K562 (cell line): ENCODE measurements at regions not wholly inside any gene's neighbourhood (a gene's known extent, or its start where the extent isn't known, plus 50 kb on each side); places are given as distances from the start of the nearest gene placed in this dataset.

Experiments
- ATAC-seq: fragments of 200-7000 bp; cut with Tn5 transposase; 3 replicates; pipeline ENCODE4 v1.9.1; 2020; ENCODE audit warnings: moderate library complexity
- BruUV-seq: library from RNA; stranded (reverse); fragments of 400-500 nt; replicated peaks from 2 replicates; lab custom pipeline; 2021; lab: Mats Ljungman, UMichigan
- CTCF ChIA-PET: fragments of 300-600 bp; formaldehyde crosslinking; extraction: SDS; loops from one replicate; lab custom pipeline; 2021; ENCODE audit warnings: low intra/inter-chr PET ratio; lab: Yijun Ruan, JAX
- POLR2A ChIA-PET: fragments of 300-600, 350-650 bp; sonication (Branson Sonifier 250); formaldehyde crosslinking; extraction: SDS; loops from one replicate; lab custom pipeline; 2021; ENCODE audit warnings: antibody characterized with exemption, inconsistent platforms; lab: Yijun Ruan, JAX
- DNase-seq, 4 experiments: peaks; one replicate each; pipeline versions ENCODE4 v3.0.0 to v3.0.0-alpha.2; 2011 to 2018; ENCODE audit warnings: low spot score in 3 of 4, mixed read lengths in 3 of 4; ENCODE audit errors: extremely low read depth in 1 of 4
- FAIRE-seq: peaks from 2 replicates; lab custom pipeline; 2011; peaks lifted over from hg19 to GRCh38; lab: Jason Lieb, UNC
- H2AFZ ChIP-seq: 2 replicates; pipeline ENCODE4 v1.6.0; 2011; ENCODE audit warnings: low read depth, low read length, control low read depth, inconsistent platforms
- H3K27ac ChIP-seq: fragments of 200-600 bp; 3 replicates; pipeline ENCODE4 v1.8.0; 2011; ENCODE audit warnings: low read depth, mild to moderate bottlenecking, control low read depth, inconsistent platforms, low read length, moderate library complexity, mixed read lengths; ENCODE audit errors: extremely low read depth
- H3K27me3 ChIP-seq, 2 experiments: fragments of 300-600 bp in 1 of 2; 2 replicates in 1 of 2; 3 replicates in 1 of 2; pipeline versions ENCODE4 v1.6.0 to v1.8.0; 2011; ENCODE audit warnings: inconsistent platforms in 2 of 2, low read length in 2 of 2, mild to moderate bottlenecking in 1 of 2, mixed read lengths in 1 of 2, moderate library complexity in 1 of 2; ENCODE audit not compliant: control insufficient read depth in 2 of 2, insufficient read depth in 2 of 2
- H3K36me3 ChIP-seq: fragments of 300-600 bp; 3 replicates; pipeline ENCODE4 v1.8.0; 2011; ENCODE audit warnings: mild to moderate bottlenecking, low read length, inconsistent platforms; ENCODE audit not compliant: control insufficient read depth, insufficient read depth
- H3K4me1 ChIP-seq, 2 experiments: fragments of 200-600 bp in 1 of 2; replicated peaks in 1 of 2; 2 replicates in 1 of 2; 3 replicates in 1 of 2; pipeline versions ENCODE4 v1.5.1 to v1.8.0; 2011; ENCODE audit warnings: inconsistent platforms in 2 of 2, low read length in 2 of 2, mild to moderate bottlenecking in 1 of 2, mixed read lengths in 1 of 2, moderate library complexity in 1 of 2; ENCODE audit not compliant: control insufficient read depth in 2 of 2, insufficient read depth in 2 of 2
- H3K4me2 ChIP-seq: 2 replicates; pipeline ENCODE4 v1.6.1; 2011; ENCODE audit warnings: low read length, control low read depth, inconsistent platforms, mixed read lengths; ENCODE audit not compliant: insufficient read depth
- H3K4me3 ChIP-seq: fragments of 200-600 bp; sonication (generic), shearing (Covaris generic); 2 replicates; pipeline ENCODE4 v1.5.1; 2016; ENCODE audit warnings: control low read depth, inconsistent platforms
- H3K79me2 ChIP-seq: fragments of 200-600 bp; 3 replicates; pipeline ENCODE4 v1.8.0; 2011; ENCODE audit warnings: low read length, inconsistent platforms; ENCODE audit not compliant: control insufficient read depth, insufficient read depth
- H3K9ac ChIP-seq, 2 experiments: 2 replicates each; pipeline versions ENCODE4 v1.6.0 to v1.6.1; 2011; ENCODE audit warnings: low read depth in 2 of 2, low read length in 2 of 2, control low read depth in 1 of 2, inconsistent platforms in 1 of 2, mild to moderate bottlenecking in 1 of 2, mixed read lengths in 1 of 2; ENCODE audit not compliant: insufficient read depth in 1 of 2
- H3K9me1 ChIP-seq: one replicate; pipeline ENCODE4 v1.6.0; 2011; ENCODE audit warnings: inconsistent platforms, mild to moderate bottlenecking, low read length, moderate library complexity; ENCODE audit not compliant: control insufficient read depth, insufficient read depth
- H3K9me3 ChIP-seq: replicated peaks from 2 replicates; pipeline ENCODE4 v1.5.1; 2011; ENCODE audit warnings: low read depth, low read length, inconsistent platforms; ENCODE audit not compliant: control insufficient read depth, insufficient read depth
- H4K20me1 ChIP-seq: replicated peaks from 2 replicates; pipeline ENCODE4 v1.6.1; 2011; ENCODE audit warnings: low read length, inconsistent platforms, mixed read lengths; ENCODE audit not compliant: control insufficient read depth, insufficient read depth
- CXXC5 ChIP-seq: fragments of 250-450 bp; sonication (Bioruptor Pico); IDR thresholded peaks from 2 replicates; pipeline ENCODE4 v1.8.0; 2022; ENCODE audit warnings: inconsistent platforms, mild to moderate bottlenecking, moderate library complexity
- FOXJ3 ChIP-seq: sonication (generic); formaldehyde crosslinking; IDR thresholded peaks from 2 replicates; pipeline ENCODE4 v1.4.0; 2020; ENCODE audit warnings: mild to moderate bottlenecking, missing genetic modification reagents
- FOXM1 ChIP-seq, 2 experiments: fragments of 450-650 bp in 1 of 2; sonication (generic) in 1 of 2; formaldehyde crosslinking in 1 of 2; IDR thresholded peaks; 2 replicates each; pipeline versions ENCODE4 v1.6.1 to v1.9.0; 2017 to 2022; ENCODE audit warnings: low read depth in 2 of 2, mild to moderate bottlenecking in 2 of 2, missing genetic modification reagents in 1 of 2, moderate library complexity in 1 of 2
- HES1 ChIP-seq: fragments of 450-650 bp; IDR thresholded peaks from 2 replicates; pipeline ENCODE4 v1.6.1; 2016; ENCODE audit warnings: low read depth, mild to moderate bottlenecking, moderate library complexity
- NR1H2 ChIP-seq: sonication (generic); formaldehyde crosslinking; IDR thresholded peaks from 2 replicates; pipeline ENCODE4 v1.4.0; 2020; ENCODE audit warnings: mild to moderate bottlenecking, missing genetic modification reagents
- PTBP1 ChIP-seq: fragments of 200-400 bp; formaldehyde crosslinking; IDR thresholded peaks from 2 replicates; pipeline ENCODE4 v1.6.1; 2017; ENCODE audit warnings: low read depth, low read length
- PURB ChIP-seq: sonication (generic); formaldehyde crosslinking; IDR thresholded peaks from 2 replicates; pipeline ENCODE4 v1.9.0; 2021; ENCODE audit warnings: low read depth, mild to moderate bottlenecking, missing genetic modification reagents
- TAF9B ChIP-seq: fragments of 450-650 bp; IDR thresholded peaks from 2 replicates; pipeline ENCODE4 v1.6.1; 2018; ENCODE audit warnings: mild to moderate bottlenecking; ENCODE audit not compliant: partially characterized antibody
- U2AF1 ChIP-seq: fragments of 200-400 bp; formaldehyde crosslinking; optimal IDR thresholded peaks from 2 replicates; pipeline ENCODE3; 2017; ENCODE audit warnings: mild to moderate bottlenecking, low read depth, low read length, moderate library complexity
- WHSC1 ChIP-seq: IDR thresholded peaks from one replicate; pipeline ENCODE4 v1.6.1; 2012; ENCODE audit warnings: low read length, control low read depth, inconsistent platforms
- ZFP36 ChIP-seq: fragments of 150-350 bp; IDR thresholded peaks from 2 replicates; pipeline ENCODE4 v1.6.1; 2018; ENCODE audit warnings: low read length, low read depth; ENCODE audit not compliant: partially characterized antibody
- ZFPM2 ChIP-seq: fragments of 250-450 bp; sonication (Bioruptor Pico); IDR thresholded peaks from 2 replicates; pipeline ENCODE4 v1.5.1; 2022; ENCODE audit warnings: mild to moderate bottlenecking
- ZNF407 ChIP-seq: fragments of 450-650 bp; IDR thresholded peaks from 2 replicates; pipeline ENCODE4 v1.6.1; 2016; ENCODE audit warnings: low read depth
- ZNF79 ChIP-seq: fragments of 250-450 bp; sonication (Bioruptor Pico); IDR thresholded peaks from 2 replicates; pipeline ENCODE4 v1.4.0; 2020; ENCODE audit warnings: low read depth, mild to moderate bottlenecking, moderate library complexity
- WGBS: fragments of 100-300 bp; shearing (Covaris generic); methylation state at CpG from one replicate; pipeline ENCODE4 v1.1.6; 2016; ENCODE audit warnings: low coverage, mixed read lengths; ENCODE audit not compliant: insufficient coverage; ENCODE audit errors: missing lambda C conversion rate; 5-methylcytosine and 5-hydroxymethylcytosine counted together
- in situ Hi-C: fragments of 300-500 bp; cut with MboI; formaldehyde crosslinking; loops from 4 replicates; pipeline ENCODE4 v1.15.0; 2018; ENCODE audit warnings: inconsistent platforms, mixed read lengths
- intact Hi-C: fragments of 100-400 bp; cut with micrococcal nuclease; formaldehyde crosslinking; loops from 2 replicates; pipeline ENCODE4 v1.14.2; 2022

GRCh38 chr14:22149058-22149457 is 440.0 kb downstream of the DAD1 start (continued):
- TF ChIP-seq CXXC5 (CRISPR knock-in tag) (no peak), FOXJ3 (no peak)
- TF ChIP-seq, all 486 proteins: peak for 0

GRCh38 chr14:22147716-22148115 is 441.3 kb downstream of the DAD1 start:
- Histone ChIP-seq H3K4me1 (no peaks in the 10 kb centered on the region), H3K9me1 (no peaks in the 10 kb centered on the region), H3K79me2 (no peaks in the 10 kb centered on the region), H3K9me3 (no peaks in the 10 kb centered on the region), H3K9ac (no peak overlapping the region), H3K4me2 (no peak overlapping the region), H2AFZ (no peak overlapping the region), H4K20me1 (no peaks in the 10 kb centered on the region), H3K4me3 (no peak overlapping the region), H3K36me3 (no peaks in the 10 kb centered on the region), H3K27ac (no peak overlapping the region), H3K27me3 (no peaks in the 10 kb centered on the region; a peak in 1 of 5 replicates)
- 0% methylated on average over 2 of the region's 3 CpGs for WGBS
- in situ Hi-C loops: no loop called here
- ATAC-seq: no peak
- CTCF ChIA-PET: no interaction called here
- POLR2A ChIA-PET: no interaction called here
- no peak for FAIRE-seq
- peak in 1 of 4 experiments; percentile 5 for DNase-seq
- intact Hi-C loops: no loop called here
- no TSS peak for BruUV-seq
- no peak for TF ChIP-seq HES1
- no peak for TF ChIP-seq FOXM1 (IDR thresholded peaks at IDR 0.05; ENCODE audit: low read depth)
- no peak for TF ChIP-seq FOXM1 (CRISPR knock-in tag; IDR thresholded peaks at IDR 0.05; ENCODE audit: low read depth)
- no peak for TF ChIP-seq ZFP36
- no peak for TF ChIP-seq PTBP1
- no peak for TF ChIP-seq ZNF79 (CRISPR knock-in tag)
- TF ChIP-seq NR1H2 (CRISPR knock-in tag): no peak
- no peak for TF ChIP-seq ZNF407
- TF ChIP-seq PURB (CRISPR knock-in tag): no peak
- TF ChIP-seq WHSC1: no peak
- TF ChIP-seq ZFPM2 (CRISPR knock-in tag): no peak
- TF ChIP-seq U2AF1: no peak
- TF ChIP-seq TAF9B: no peak
